Chondrocyte (in vitro differentiated cells): ENCODE measurements at regions not wholly inside any gene's neighbourhood (a gene's known extent, or its start where the extent isn't known, plus 50 kb on each side); places are given as distances from the start of the nearest gene placed in this dataset.

Experiments
- DNase-seq: peaks from one replicate; pipeline ENCODE4 v3.0.0; 2021; ENCODE audit warnings: mixed read lengths, low spot score
- H3K27ac Mint-ChIP-seq: one replicate; pipeline ENCODE4 v1.8.0; 2021; ENCODE audit warnings: mild to moderate bottlenecking, moderate library complexity, mixed read lengths; ENCODE audit not compliant: unreplicated experiment
- H3K27me3 Mint-ChIP-seq: 2 replicates; pipeline ENCODE4 v1.8.0; 2021; ENCODE audit warnings: low read depth, mixed read lengths
- H3K36me3 Mint-ChIP-seq: 2 replicates; pipeline ENCODE4 v1.8.0; 2021; ENCODE audit warnings: low read depth, mixed read lengths
- H3K4me1 Mint-ChIP-seq: 2 replicates; pipeline ENCODE4 v1.8.0; 2021; ENCODE audit warnings: low read depth, mild to moderate bottlenecking, mixed read lengths
- H3K4me3 Mint-ChIP-seq: one replicate; pipeline ENCODE4 v1.8.0; 2021; ENCODE audit warnings: mild to moderate bottlenecking, moderate library complexity, mixed read lengths; ENCODE audit not compliant: unreplicated experiment
- H3K9me3 Mint-ChIP-seq: 2 replicates; pipeline ENCODE4 v1.8.0; 2021; ENCODE audit warnings: low read depth, mixed read lengths
- CTCF ChIP-seq: fragments of 200-600 bp; sonication (generic); IDR thresholded peaks from 2 replicates; pipeline ENCODE4 v1.5.0; 2021; ENCODE audit warnings: antibody characterized with exemption, mild to moderate bottlenecking, moderate library complexity

- H3K4me3 Mint-ChIP-seq = no peak overlapping the region
- no peaks in the 10 kb centered on the region for H3K27me3 Mint-ChIP-seq
- no peaks in the 10 kb centered on the region for H3K4me1 Mint-ChIP-seq
- H3K9me3 Mint-ChIP-seq = peaks cover 50% of the 10 kb centered on the region
- TF ChIP-seq CTCF = no peak
- no peaks in the 10 kb centered on the region for H3K36me3 Mint-ChIP-seq
- DNase-seq = no peak
- H3K27ac Mint-ChIP-seq = no peak overlapping the region
These were observed 81.9 kb upstream of the PGR start for GRCh38 chr11:101211407-101211975.

GRCh38 chr11:101202614-101203013, 73.0 kb upstream of the PGR start:
- Mint-ChIP-seq H3K4me3 (no peak overlapping the region), H3K9me3 (peaks cover 24% of the 10 kb centered on the region), H3K4me1 (no peaks in the 10 kb centered on the region), H3K27me3 (peaks cover 2% of the 10 kb centered on the region), H3K36me3 (no peaks in the 10 kb centered on the region), H3K27ac (no peak overlapping the region)
- DNase-seq = no peak
- TF ChIP-seq CTCF = no peak

- H3K27ac Mint-ChIP-seq = no peak overlapping the region
- H3K4me1 Mint-ChIP-seq = no peaks in the 10 kb centered on the region
- H3K9me3 Mint-ChIP-seq = peaks cover 6% of the 10 kb centered on the region
These were observed 69.8 kb upstream of the PGR start for GRCh38 chr11:101199416-101199815.

GRCh38 chr11:101195294-101195693, 65.7 kb upstream of the PGR start:
- H3K27me3 Mint-ChIP-seq = peaks cover 7% of the 10 kb centered on the region
- no peak for DNase-seq
- H3K4me3 Mint-ChIP-seq = no peak overlapping the region
- H3K36me3 Mint-ChIP-seq = no peaks in the 10 kb centered on the region
- peaks cover 2% of the 10 kb centered on the region for H3K9me3 Mint-ChIP-seq
- no peak for TF ChIP-seq CTCF
- no peaks in the 10 kb centered on the region for H3K4me1 Mint-ChIP-seq
- H3K27ac Mint-ChIP-seq = no peak overlapping the region

More at GRCh38 chr11:101199416-101199815, 69.8 kb upstream of the PGR start:
- no peak overlapping the region for H3K4me3 Mint-ChIP-seq
- H3K36me3 Mint-ChIP-seq = no peaks in the 10 kb centered on the region
- no peak for DNase-seq
- no peak for TF ChIP-seq CTCF
- peaks cover 5% of the 10 kb centered on the region for H3K27me3 Mint-ChIP-seq

- Mint-ChIP-seq H3K4me1 (no peaks in the 10 kb centered on the region), H3K36me3 (no peaks in the 10 kb centered on the region), H3K4me3 (no peak overlapping the region), H3K27ac (no peak overlapping the region), H3K9me3 (peaks cover 2% of the 10 kb centered on the region), H3K27me3 (peaks cover 3% of the 10 kb centered on the region)
- DNase-seq = no peak
- no peak for TF ChIP-seq CTCF
These were observed 59.2 kb upstream of the PGR start for GRCh38 chr11:101188801-101189200.
